ENCODE measurements at regions not wholly inside any gene's neighbourhood (a gene's known extent, or its start where the extent isn't known, plus 50 kb on each side); places are given as distances from the start of the nearest gene placed in this dataset.

DNA sequence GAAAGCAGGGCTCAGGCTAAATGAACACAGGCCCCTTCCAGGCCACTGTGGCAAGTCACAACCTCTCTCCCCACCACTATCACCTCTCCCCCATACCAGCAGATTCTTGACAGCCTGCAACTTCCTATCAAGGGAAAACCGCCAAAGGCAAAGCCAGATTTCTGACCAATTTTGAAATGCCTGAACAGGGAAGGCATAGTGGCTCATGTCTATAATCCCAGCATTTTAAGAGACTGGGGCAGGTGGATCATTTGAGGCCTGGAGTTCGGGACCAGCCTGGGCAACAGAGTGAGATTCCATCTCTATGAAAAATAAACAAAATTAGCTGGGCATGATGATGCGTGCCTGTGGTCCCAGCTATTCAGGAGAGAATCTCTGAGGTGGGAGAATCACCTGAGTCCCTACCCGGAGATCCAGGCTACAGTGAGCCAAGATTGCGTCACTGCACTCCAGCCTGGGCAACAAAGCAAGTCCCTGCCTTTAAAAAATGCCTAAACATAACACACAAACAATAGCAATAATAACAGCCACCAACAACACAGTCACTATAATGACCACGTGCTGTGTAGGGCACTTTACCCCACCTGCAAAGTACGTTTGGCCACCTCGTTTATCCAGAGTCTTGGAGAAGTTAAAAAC is 75.5 kb upstream of the GLI2 start:
- POLR2A ChIA-PET (ENCODE audit: low non-redundant PET): no interaction called here
- TF ChIP-seq, protein P1, sequence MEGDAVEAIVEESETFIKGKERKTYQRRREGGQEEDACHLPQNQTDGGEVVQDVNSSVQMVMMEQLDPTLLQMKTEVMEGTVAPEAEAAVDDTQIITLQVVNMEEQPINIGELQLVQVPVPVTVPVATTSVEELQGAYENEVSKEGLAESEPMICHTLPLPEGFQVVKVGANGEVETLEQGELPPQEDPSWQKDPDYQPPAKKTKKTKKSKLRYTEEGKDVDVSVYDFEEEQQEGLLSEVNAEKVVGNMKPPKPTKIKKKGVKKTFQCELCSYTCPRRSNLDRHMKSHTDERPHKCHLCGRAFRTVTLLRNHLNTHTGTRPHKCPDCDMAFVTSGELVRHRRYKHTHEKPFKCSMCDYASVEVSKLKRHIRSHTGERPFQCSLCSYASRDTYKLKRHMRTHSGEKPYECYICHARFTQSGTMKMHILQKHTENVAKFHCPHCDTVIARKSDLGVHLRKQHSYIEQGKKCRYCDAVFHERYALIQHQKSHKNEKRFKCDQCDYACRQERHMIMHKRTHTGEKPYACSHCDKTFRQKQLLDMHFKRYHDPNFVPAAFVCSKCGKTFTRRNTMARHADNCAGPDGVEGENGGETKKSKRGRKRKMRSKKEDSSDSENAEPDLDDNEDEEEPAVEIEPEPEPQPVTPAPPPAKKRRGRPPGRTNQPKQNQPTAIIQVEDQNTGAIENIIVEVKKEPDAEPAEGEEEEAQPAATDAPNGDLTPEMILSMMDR (conservative IDR thresholded peaks at IDR 0.05; ENCODE audit: low read depth): no peak

DNA sequence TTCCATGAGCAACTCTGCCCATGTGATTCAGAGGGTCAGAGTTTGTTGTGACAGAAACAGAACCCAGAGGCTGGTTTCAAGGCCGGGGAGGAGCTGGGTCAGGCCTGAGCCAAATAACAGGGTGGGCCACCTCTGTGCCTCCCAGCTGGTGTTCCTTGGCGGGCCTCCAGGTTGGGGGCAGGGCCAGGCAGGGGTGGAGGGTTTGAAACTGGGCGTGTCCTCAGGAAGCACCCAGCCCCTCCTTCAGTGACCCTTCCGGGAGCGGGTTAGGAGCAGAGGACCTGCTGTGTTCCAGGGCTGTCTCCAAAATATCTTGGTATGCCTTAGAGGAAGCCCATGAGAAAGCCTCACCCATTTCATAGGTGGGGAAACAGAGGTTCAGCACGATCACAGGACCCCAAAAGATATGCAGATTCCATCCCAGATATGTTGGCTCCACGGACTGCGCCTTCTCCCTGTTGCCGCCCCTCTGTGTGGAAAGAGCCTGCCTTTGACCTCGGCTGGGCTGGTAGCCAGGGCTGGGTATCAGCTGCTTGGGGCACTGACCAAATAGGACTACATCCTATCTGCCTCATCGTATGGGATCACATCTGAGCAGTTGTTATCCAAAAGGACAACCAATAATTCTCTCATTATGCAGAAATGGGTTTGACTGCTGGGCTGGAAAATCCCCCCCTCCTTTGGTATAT is 74.8 kb upstream of the GLI2 start:
- no peak overlapping the region for H3K27ac ChIP-seq
- TF ChIP-seq, protein P1 (conservative IDR thresholded peaks at IDR 0.05; ENCODE audit: low read depth): no peak
- POLR2A ChIA-PET (ENCODE audit: low non-redundant PET): no interaction called here
- CTCF ChIA-PET: interaction anchor here (1.4 kb wide), 1 partner anchor 20 kb away, joined by 3 read pairs; no protein-coding TSS in a partner anchor
- no peak for DNase-seq (ENCODE audit: low spot score)

More for the DNA sequence above, 75.5 kb upstream of the GLI2 start:
- no peak for DNase-seq (ENCODE audit: low spot score)
- CTCF ChIA-PET: interaction anchor here (0.9 to 1.4 kb wide), 2 partner anchors 9 to 20 kb away, joined by 3 to 5 read pairs; no protein-coding TSS in a partner anchor
- no peak overlapping the region for H3K27ac ChIP-seq

DNA sequence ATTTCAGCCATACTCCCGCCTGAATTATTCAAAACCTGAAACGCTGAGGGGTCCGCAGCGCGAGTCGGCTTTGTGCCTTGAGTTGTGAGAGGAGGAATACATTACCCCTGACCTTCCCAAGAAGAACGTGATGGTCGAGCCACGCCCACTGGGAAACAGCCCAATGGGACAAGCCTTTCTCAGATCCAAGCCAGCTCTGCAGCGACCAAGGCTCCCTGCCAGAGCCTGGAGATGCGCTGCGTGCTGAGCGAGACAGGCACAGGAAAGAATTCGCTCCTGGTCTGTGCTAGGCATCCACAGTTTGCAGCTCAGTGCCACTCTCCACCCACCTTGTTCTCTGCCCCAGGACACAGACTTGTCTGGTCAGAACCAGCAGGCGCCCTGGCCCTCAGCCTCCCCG is 74.1 kb upstream of the GLI2 start:
- TF ChIP-seq, protein P1 (conservative IDR thresholded peaks at IDR 0.05; ENCODE audit: low read depth): no peak
- no peak for DNase-seq (ENCODE audit: low spot score)
- ChIA-PET POLR2A (ENCODE audit: low non-redundant PET) (no interaction called here), CTCF (interaction anchor here (1.4 kb wide), 1 partner anchor 19 kb away, joined by 3 read pairs; no protein-coding TSS in a partner anchor)
- no peak overlapping the region for H3K27ac ChIP-seq

DNA sequence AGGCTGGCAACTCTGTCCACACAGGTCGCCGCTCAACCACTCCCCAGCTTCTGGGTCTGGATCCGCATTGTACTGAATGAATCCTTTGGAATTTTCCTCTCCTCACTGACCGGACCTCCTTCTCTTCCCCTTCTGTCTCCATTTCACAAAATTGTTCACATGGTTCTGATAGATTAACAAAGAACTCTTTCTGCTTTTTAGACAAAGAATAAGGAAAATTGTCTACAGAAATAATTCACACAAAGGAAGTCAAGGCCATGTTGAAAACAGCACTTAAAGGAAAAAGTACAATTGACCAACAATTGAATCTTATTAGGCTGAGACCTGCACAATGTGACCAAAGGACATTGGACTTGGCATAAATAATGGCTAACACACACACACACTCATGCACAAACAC is 73.6 kb upstream of the GLI2 start:
- TF ChIP-seq, protein P1 (conservative IDR thresholded peaks at IDR 0.05; ENCODE audit: low read depth): no peak
- CTCF ChIA-PET: no interaction called here
- H3K27ac ChIP-seq: no peak overlapping the region
- DNase-seq (ENCODE audit: low spot score): no peak
- POLR2A ChIA-PET (ENCODE audit: low non-redundant PET): no interaction called here

DNA sequence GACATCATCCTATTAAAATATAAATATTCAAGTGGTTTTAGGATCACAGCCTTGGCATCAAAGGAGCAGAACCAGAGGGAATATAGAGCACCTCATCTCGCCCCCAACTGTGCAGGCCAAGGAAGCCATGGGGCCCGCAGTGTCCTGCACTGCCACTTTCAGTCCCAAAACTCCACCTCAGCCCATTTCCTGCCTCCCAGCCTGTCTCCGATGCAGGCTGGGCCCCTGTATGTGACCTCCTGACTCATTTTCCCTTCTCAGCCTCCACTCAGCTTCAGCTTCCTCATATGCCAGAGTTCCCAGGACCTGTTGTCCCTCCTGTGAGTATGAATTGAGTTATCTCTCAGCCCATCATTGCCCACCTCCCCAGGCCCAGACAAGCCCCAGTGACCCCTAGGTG is 72.9 kb upstream of the GLI2 start:
- no peak overlapping the region for H3K27ac ChIP-seq
- POLR2A ChIA-PET (ENCODE audit: low non-redundant PET): no interaction called here
- DNase-seq (ENCODE audit: low spot score): no peak
- TF ChIP-seq, protein P1 (conservative IDR thresholded peaks at IDR 0.05; ENCODE audit: low read depth): no peak
- CTCF ChIA-PET: interaction anchor here (0.6 kb wide), 1 partner anchor 12 kb away, joined by 5 read pairs; no protein-coding TSS in a partner anchor

DNA sequence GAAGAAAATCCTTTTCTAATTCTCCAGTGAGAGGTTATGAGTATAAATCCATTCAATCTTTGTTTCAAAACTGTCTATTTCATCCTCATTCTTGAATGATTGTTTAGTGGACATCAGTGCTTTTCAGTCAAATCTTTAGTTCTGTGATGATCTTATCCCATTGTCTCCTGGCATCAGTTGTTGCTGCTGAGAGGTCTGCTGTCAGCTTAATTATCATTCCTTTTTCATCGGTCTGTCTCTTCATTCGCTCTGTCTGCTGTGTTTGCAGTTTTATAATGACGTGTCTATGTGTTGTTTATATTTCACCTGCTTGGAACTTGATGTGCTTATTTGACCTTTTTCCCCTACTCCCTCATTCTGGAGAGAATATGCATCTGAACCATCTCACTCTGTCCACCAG is 69.2 kb upstream of the GLI2 start:
- no peak for DNase-seq (ENCODE audit: low spot score)
- H3K27ac ChIP-seq: no peak overlapping the region
- ChIA-PET POLR2A (ENCODE audit: low non-redundant PET) (no interaction called here), CTCF (interaction anchor here (0.7 kb wide), 1 partner anchor 21 kb away, joined by 3 read pairs; no protein-coding TSS in a partner anchor)
- TF ChIP-seq, protein P1 (conservative IDR thresholded peaks at IDR 0.05; ENCODE audit: low read depth): no peak
